A673 (cell line): ENCODE measurements at regions not wholly inside any gene's neighbourhood (a gene's known extent, or its start where the extent isn't known, plus 50 kb on each side); places are given as distances from the start of the nearest gene placed in this dataset.

Experiments
- BruUV-seq: library from RNA; stranded (reverse); fragments of 400-500 nt; replicated peaks from 2 replicates; lab custom pipeline; 2021; lab: Mats Ljungman, UMichigan
- CTCF ChIA-PET: fragments of 300-600 bp; sonication (Branson Sonifier 250); formaldehyde crosslinking; loops from one replicate; lab custom pipeline; 2022; ENCODE audit warnings: antibody characterized with exemption; lab: Charles Lee
- POLR2A ChIA-PET: fragments of 300-600 bp; sonication (Branson Sonifier 250); formaldehyde crosslinking; loops from one replicate; lab custom pipeline; 2022; ENCODE audit warnings: antibody characterized with exemption; ENCODE audit not compliant: low non-redundant PET; lab: Charles Lee
- DNase-seq: peaks from one replicate; pipeline ENCODE4 v3.0.0-alpha.2; 2015; ENCODE audit warnings: low spot score
- H3K27ac ChIP-seq: fragments of 200-600 bp; sonication (generic); 2 replicates; pipeline ENCODE4 v1.5.1; 2016; ENCODE audit warnings: mixed run types, low read depth, mild to moderate bottlenecking, mixed read lengths, antibody characterized with exemption, low read length; ENCODE audit not compliant: poor library complexity, severe bottlenecking
- H3K27me3 ChIP-seq: fragments of 200-600 bp; sonication (generic); replicated peaks from 2 replicates; pipeline ENCODE4 v1.6.1; 2017; ENCODE audit warnings: mixed run types, low read depth, mild to moderate bottlenecking, mixed read lengths, antibody characterized with exemption, low read length; ENCODE audit not compliant: insufficient read depth, poor library complexity
- H3K36me3 ChIP-seq: fragments of 200-600 bp; sonication (generic); 2 replicates; pipeline ENCODE4 v1.6.1; 2016; ENCODE audit warnings: mixed run types, mild to moderate bottlenecking, mixed read lengths, antibody characterized with exemption, low read length; ENCODE audit not compliant: insufficient read depth, poor library complexity, severe bottlenecking
- H3K4me1 ChIP-seq: fragments of 200-600 bp; sonication (generic); 2 replicates; pipeline ENCODE4 v1.6.1; 2017; ENCODE audit warnings: mixed run types, mild to moderate bottlenecking, mixed read lengths, antibody characterized with exemption, low read length; ENCODE audit not compliant: insufficient read depth, poor library complexity, severe bottlenecking
- H3K4me3 ChIP-seq: fragments of 200-600 bp; sonication (generic); 2 replicates; pipeline ENCODE4 v1.5.1; 2016; ENCODE audit warnings: low read depth, mixed run types, mild to moderate bottlenecking, mixed read lengths, low read length; ENCODE audit not compliant: poor library complexity, severe bottlenecking
- H3K9me3 ChIP-seq: fragments of 200-600 bp; sonication (generic); 2 replicates; pipeline ENCODE4 v1.6.1; 2016; ENCODE audit warnings: mixed run types, low read depth, mild to moderate bottlenecking, mixed read lengths, antibody characterized with exemption, low read length; ENCODE audit not compliant: poor library complexity, severe bottlenecking
- CTCF ChIP-seq: fragments of 300-800, 200-600 bp; sonication (generic); conservative IDR thresholded peaks from 2 replicates; pipeline ENCODE4 v1.5.1; 2017; ENCODE audit warnings: low read depth, mild to moderate bottlenecking, antibody characterized with exemption, low read length, moderate library complexity, mixed read lengths
- EZH2 ChIP-seq: fragments of 200-600 bp; sonication (generic); IDR thresholded peaks from 2 replicates; pipeline ENCODE4 v1.6.1; 2017; ENCODE audit warnings: borderline replicate concordance, low read depth, mild to moderate bottlenecking, mixed read lengths, antibody characterized with exemption, low read length; ENCODE audit not compliant: poor library complexity, severe bottlenecking
- intact Hi-C: fragments of 100-400 bp; cut with micrococcal nuclease; formaldehyde crosslinking; loops from one replicate; pipeline ENCODE4 v1.10.0; 2022; ENCODE audit not compliant: unreplicated experiment

- H3K27ac ChIP-seq, result no peak overlapping the region
- H3K36me3 ChIP-seq, result no peaks in the 10 kb centered on the region
- DNase-seq, result peak; percentile 1
- CTCF ChIA-PET, result no interaction called here
- no peak overlapping the region for H3K4me3 ChIP-seq
- H3K4me1 ChIP-seq, result no peaks in the 10 kb centered on the region
- H3K27me3 ChIP-seq, result no peaks in the 10 kb centered on the region
- intact Hi-C loops, result no loop called here
- POLR2A ChIA-PET, result no interaction called here
- H3K9me3 ChIP-seq, result peaks cover 4% of the 10 kb centered on the region
- BruUV-seq, result no TSS peak
- TF ChIP-seq CTCF (no peak), EZH2 (no peak)
Observed at GRCh38 chr13:103931331-103931845, 865.2 kb upstream of the SLC10A2 start.

- ChIA-PET POLR2A (no interaction called here), CTCF (no interaction called here)
- H3K4me3 ChIP-seq, result no peak overlapping the region
- H3K9me3 ChIP-seq, result no peaks in the 10 kb centered on the region
- no peak overlapping the region for H3K27ac ChIP-seq
- no peaks in the 10 kb centered on the region for H3K36me3 ChIP-seq
- no TSS peak for BruUV-seq
- H3K4me1 ChIP-seq, result no peaks in the 10 kb centered on the region
- H3K27me3 ChIP-seq, result no peaks in the 10 kb centered on the region
- intact Hi-C loops, result no loop called here
- DNase-seq, result no peak
- no peak for TF ChIP-seq CTCF
- no peak for TF ChIP-seq EZH2
Observed at GRCh38 chr13:103926118-103926517, 859.9 kb upstream of the SLC10A2 start.

- intact Hi-C loops, result no loop called here
- Histone ChIP-seq H3K9me3 (no peaks in the 10 kb centered on the region), H3K36me3 (no peaks in the 10 kb centered on the region), H3K27me3 (no peaks in the 10 kb centered on the region), H3K27ac (no peak overlapping the region), H3K4me1 (no peaks in the 10 kb centered on the region), H3K4me3 (no peak overlapping the region)
- BruUV-seq, result no TSS peak
- no peak for DNase-seq
- ChIA-PET CTCF (no interaction called here), POLR2A (no interaction called here)
- TF ChIP-seq CTCF (no peak), EZH2 (no peak)
Observed at GRCh38 chr13:103908911-103909310, 842.7 kb upstream of the SLC10A2 start.
